Stimulated activated CD4-positive, alpha-beta T cell treated with anti-CD3 and anti-CD28 coated beads, TNF-alpha, amount 100 ng/mL, for 48 hours (primary cell): ENCODE measurements at regions not wholly inside any gene's neighbourhood (a gene's known extent, or its start where the extent isn't known, plus 50 kb on each side); places are given as distances from the start of the nearest gene placed in this dataset.

Experiments
- DNase-seq, 3 donors: peaks; one replicate each; pipeline ENCODE4 v3.0.0-alpha.2; 2020; ENCODE audit warnings: low read depth in 3 of 3

GRCh38 chr4:182971702-182972101, 54.5 kb upstream of the DCTD start:
- no peak for DNase-seq

DNA sequence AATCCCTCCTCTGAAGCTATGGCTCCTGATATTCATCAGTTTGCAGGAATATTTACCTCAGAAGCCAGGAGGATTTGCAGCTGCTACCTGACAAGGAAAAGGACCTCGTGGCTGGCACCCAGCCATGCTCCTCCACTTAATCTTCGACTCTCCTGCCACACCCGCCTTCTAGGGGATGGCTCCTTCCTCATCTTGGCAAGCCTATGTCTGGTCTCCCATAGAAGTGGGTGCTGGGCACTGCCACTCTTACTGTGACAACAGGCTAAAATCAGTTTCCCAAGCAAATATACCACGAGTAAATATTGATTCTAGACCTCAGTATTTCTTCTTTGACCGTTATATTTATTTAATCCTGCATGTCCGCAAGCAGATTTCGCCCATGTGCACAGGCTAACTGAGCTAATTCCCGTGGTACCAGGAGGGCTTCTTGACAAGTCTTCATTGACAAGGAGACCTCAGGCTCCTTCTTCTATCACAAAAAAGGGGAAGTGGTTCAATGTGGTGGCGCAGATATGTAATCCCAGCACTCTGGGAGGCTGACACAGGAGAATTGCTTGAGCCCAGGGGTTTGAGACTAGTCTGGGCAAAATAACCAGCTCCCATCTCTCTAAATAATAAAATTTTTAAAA, 52.6 kb upstream of the DCTD start:
- no peak for DNase-seq

- DNase-seq: no peak
Measured at GRCh38 chr4:182968917-182969650, 51.9 kb upstream of the DCTD start.

DNA sequence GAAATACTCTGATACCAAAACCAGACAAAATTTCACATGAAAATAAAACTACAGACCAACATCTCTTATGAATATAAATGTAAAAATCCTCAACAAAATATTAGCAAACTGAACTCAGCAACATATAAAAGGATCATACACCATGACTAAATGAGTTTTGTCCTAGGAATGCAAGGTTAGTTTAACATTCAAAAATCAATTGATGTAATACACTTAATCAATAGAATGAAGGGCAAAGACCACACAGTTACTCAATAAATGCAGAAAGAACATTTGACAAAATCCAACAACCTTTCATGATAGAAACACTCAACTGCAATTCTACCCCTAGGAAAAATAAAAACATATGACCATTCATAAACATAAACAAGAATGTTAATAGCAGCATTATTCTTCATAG, 50.2 kb upstream of the DCTD start:
- DNase-seq: no peak
